GM23338 (cell line): ENCODE measurements at regions not wholly inside any gene's neighbourhood (a gene's known extent, or its start where the extent isn't known, plus 50 kb on each side); places are given as distances from the start of the nearest gene placed in this dataset.

Experiments
- ATAC-seq: fragments of 200-7000 bp; cut with Tn5 transposase; 3 replicates; pipeline ENCODE4 v1.9.1; 2020
- DNase-seq: peaks from one replicate; pipeline ENCODE4 v3.0.0-alpha.2; 2015; ENCODE audit warnings: low spot score
- H2AFZ ChIP-seq: fragments of 200-600 bp; sonication (generic); 2 replicates; pipeline ENCODE4 v1.8.0; 2016; ENCODE audit warnings: antibody characterized with exemption, mild to moderate bottlenecking, moderate library complexity
- H3F3A ChIP-seq: fragments of 200-600 bp; sonication (generic); replicated peaks from 2 replicates; pipeline ENCODE4 v1.8.0; 2017; ENCODE audit warnings: antibody characterized with exemption, mixed run types, low read depth
- H3K27ac ChIP-seq: fragments of 200-600 bp; sonication (generic); 2 replicates; pipeline ENCODE4 v1.6.1; 2016; ENCODE audit warnings: low read depth
- H3K27me3 ChIP-seq: fragments of 200-600 bp; sonication (generic); 2 replicates; pipeline ENCODE4 v1.8.0; 2016; ENCODE audit warnings: mild to moderate bottlenecking, mixed run types, moderate library complexity; ENCODE audit not compliant: insufficient read depth
- H3K36me3 ChIP-seq: fragments of 200-600 bp; sonication (generic); 2 replicates; pipeline ENCODE4 v1.8.0; 2016; ENCODE audit warnings: mild to moderate bottlenecking; ENCODE audit not compliant: insufficient read depth
- H3K4me1 ChIP-seq: fragments of 200-600 bp; sonication (generic); 2 replicates; pipeline ENCODE4 v1.8.0; 2016; ENCODE audit warnings: mild to moderate bottlenecking, moderate library complexity; ENCODE audit not compliant: insufficient read depth
- H3K4me2 ChIP-seq: fragments of 200-600 bp; sonication (generic); 2 replicates; pipeline ENCODE4 v1.7.1; 2017; ENCODE audit warnings: mixed run types
- H3K4me3 ChIP-seq: fragments of 200-600 bp; sonication (generic); 2 replicates; pipeline ENCODE4 v1.6.1; 2016; ENCODE audit warnings: mixed run types
- H3K79me2 ChIP-seq: fragments of 200-600 bp; sonication (generic); replicated peaks from 2 replicates; pipeline ENCODE4 v1.8.0; 2017; ENCODE audit warnings: mild to moderate bottlenecking; ENCODE audit not compliant: insufficient read depth
- H3K9me2 ChIP-seq: fragments of 200-600 bp; sonication (generic); 2 replicates; pipeline ENCODE4 v1.8.0; 2017; ENCODE audit not compliant: insufficient read depth
- H4K20me1 ChIP-seq: fragments of 200-600 bp; sonication (generic); replicated peaks from 2 replicates; pipeline ENCODE4 v1.8.0; 2017; ENCODE audit warnings: mild to moderate bottlenecking; ENCODE audit not compliant: insufficient read depth
- H3K27ac Mint-ChIP-seq: 2 replicates; pipeline ENCODE4 v1.8.0; 2020; ENCODE audit warnings: inconsistent platforms, mild to moderate bottlenecking, moderate library complexity, mixed read lengths
- H3K27me3 Mint-ChIP-seq: 3 replicates; pipeline ENCODE4 v1.8.0; 2022; ENCODE audit warnings: low read depth, mild to moderate bottlenecking, moderate library complexity, mixed read lengths, inconsistent platforms; ENCODE audit not compliant: insufficient read depth, poor library complexity
- H3K36me3 Mint-ChIP-seq: 3 replicates; pipeline ENCODE4 v1.8.0; 2021; ENCODE audit warnings: low read depth, mild to moderate bottlenecking, inconsistent platforms, moderate library complexity, mixed read lengths
- H3K4me1 Mint-ChIP-seq: 3 replicates; pipeline ENCODE4 v1.8.0; 2020; ENCODE audit warnings: mild to moderate bottlenecking, inconsistent platforms, mixed read lengths
- H3K4me3 Mint-ChIP-seq: 3 replicates; pipeline ENCODE4 v1.8.0; 2021; ENCODE audit warnings: moderate library complexity, mild to moderate bottlenecking, inconsistent platforms, mixed read lengths
- H3K9me3 Mint-ChIP-seq: 3 replicates; pipeline ENCODE4 v1.8.0; 2020; ENCODE audit warnings: moderate library complexity, mild to moderate bottlenecking, inconsistent platforms, mixed read lengths
- CREB1 ChIP-seq: fragments of 250-450 bp; sonication (Bioruptor Pico); IDR thresholded peaks from 2 replicates; pipeline ENCODE4 v1.5.0; 2020; ENCODE audit warnings: low read depth, mild to moderate bottlenecking, moderate library complexity
- ETS1 ChIP-seq: IDR thresholded peaks from 2 replicates; pipeline ENCODE4 v1.6.1; 2016; ENCODE audit warnings: antibody characterized with exemption
- EZH2 ChIP-seq: fragments of 200-600 bp; sonication (generic); IDR thresholded peaks from one replicate; pipeline ENCODE4 v1.8.0; 2017; ENCODE audit warnings: antibody characterized with exemption, mild to moderate bottlenecking, low read depth; ENCODE audit not compliant: unreplicated experiment
- EZH2phosphoT487 ChIP-seq: fragments of 200-600 bp; sonication (generic); IDR thresholded peaks from one replicate; pipeline ENCODE4 v1.8.1; 2018; ENCODE audit warnings: antibody characterized with exemption; ENCODE audit not compliant: unreplicated experiment
- REST ChIP-seq: IDR thresholded peaks from one replicate; pipeline ENCODE4 v1.6.1; 2018; ENCODE audit warnings: antibody characterized with exemption; ENCODE audit not compliant: unreplicated experiment
- ZNF114 ChIP-seq: fragments of 250-450 bp; sonication (Bioruptor Pico); IDR thresholded peaks from 2 replicates; pipeline ENCODE4 v1.5.0; 2020; ENCODE audit warnings: mild to moderate bottlenecking, moderate library complexity
- ZNF331 ChIP-seq: fragments of 250-450 bp; sonication (Bioruptor Pico); IDR thresholded peaks from 2 replicates; pipeline ENCODE4 v1.5.0; 2020; ENCODE audit warnings: low read depth, mild to moderate bottlenecking, moderate library complexity
- ZNF462 ChIP-seq: fragments of 250-450 bp; sonication (Bioruptor Pico); IDR thresholded peaks from 2 replicates; pipeline ENCODE4 v1.5.0; 2020; ENCODE audit warnings: mild to moderate bottlenecking, moderate library complexity

- TF ChIP-seq REST (no peak), CREB1 (CRISPR knock-in tag) (no peak)
These were observed 233.0 kb upstream of the MKLN1 start (continued) for GRCh38 chr7:131094685-131095084.

GRCh38 chr7:131095346-131095745, 232.3 kb upstream of the MKLN1 start:
- Histone ChIP-seq H3K27ac (no peak overlapping the region), H4K20me1 (no peaks in the 10 kb centered on the region; the same call in 1 of the 2 replicates), H3K4me2 (no peak overlapping the region), H3K4me1 (peaks cover 52% of the 10 kb centered on the region), H3K4me3 (no peak overlapping the region), H3K36me3 (no peaks in the 10 kb centered on the region), H3K27me3 (no peaks in the 10 kb centered on the region), H3K9me2 (no peaks in the 10 kb centered on the region), H3F3A (peaks cover 10% of the 10 kb centered on the region; the same call in 1 of the 2 replicates), H3K79me2 (peaks cover 66% of the 10 kb centered on the region), H2AFZ (no peak overlapping the region)
- Mint-ChIP-seq H3K4me1 (peaks cover 67% of the 10 kb centered on the region), H3K36me3 (peaks cover 19% of the 10 kb centered on the region), H3K27ac (0 out of 2 replicates have a peak overlapping the region, but pooled peaks have one; percentile 23), H3K27me3 (peaks cover 1% of the 10 kb centered on the region), H3K9me3 (no peaks in the 10 kb centered on the region), H3K4me3 (no peak overlapping the region)
- TF ChIP-seq EZH2: no peak
- DNase-seq (no peak), ATAC-seq (no peak)

GRCh38 chr7:131096267-131096927, 231.3 kb upstream of the MKLN1 start:
- no peak overlapping the region for H2AFZ ChIP-seq
- no peak overlapping the region for H3K27ac ChIP-seq
- no peaks in the 10 kb centered on the region for H3K9me2 ChIP-seq
- no peaks in the 10 kb centered on the region; the same call in 1 of the 2 replicates for H4K20me1 ChIP-seq
- no peak for ATAC-seq
- DNase-seq: no peak
- peaks cover 74% of the 10 kb centered on the region for H3K79me2 ChIP-seq
- H3K4me3 ChIP-seq: no peak overlapping the region
- no peaks in the 10 kb centered on the region for H3K27me3 ChIP-seq
- Mint-ChIP-seq H3K36me3 (peaks cover 22% of the 10 kb centered on the region), H3K27ac (peak overlapping the region; percentile 57; the same call in 1 of the 2 replicates), H3K27me3 (peaks cover 1% of the 10 kb centered on the region), H3K9me3 (no peaks in the 10 kb centered on the region), H3K4me3 (no peak overlapping the region), H3K4me1 (peaks cover 59% of the 10 kb centered on the region)
- no peaks in the 10 kb centered on the region for H3K36me3 ChIP-seq
- peaks cover 48% of the 10 kb centered on the region for H3K4me1 ChIP-seq
- TF ChIP-seq ETS1 (no peak), ZNF331 (CRISPR knock-in tag) (no peak), ZNF462 (CRISPR knock-in tag) (no peak), ZNF114 (CRISPR knock-in tag) (no peak), CREB1 (CRISPR knock-in tag) (no peak), EZH2phosphoT487 (no peak)
- H3K4me2 ChIP-seq: peak overlapping the region; percentile 13; the same call in 1 of the 2 replicates
- H3F3A ChIP-seq: peaks cover 7% of the 10 kb centered on the region; the same call in 1 of the 2 replicates
